NCI-H748 (cell line): ENCODE measurements at regions not wholly inside any gene's neighbourhood (a gene's known extent, or its start where the extent isn't known, plus 50 kb on each side); places are given as distances from the start of the nearest gene placed in this dataset.
"Not testable (repeated sequence)": the region's sequence is repeated elsewhere in the genome, so short reads cannot be mapped to it uniquely, and the experiment has no call there.

ENCODE experiments used
- DNase-seq: peaks from one replicate; lab custom pipeline; 2025; ENCODE audit not compliant: unreplicated experiment; lab: John Stamatoyannopoulos, UW

- DNase-seq, result no peak
These were observed 926.4 kb upstream of the SLC35B3 start for GRCh38 chr6:9361749-9362148.

GRCh38 chr6:9360881-9361280, 925.5 kb upstream of the SLC35B3 start:
- no peak for DNase-seq

- no peak for DNase-seq
These were observed 912.3 kb upstream of the SLC35B3 start for GRCh38 chr6:9347608-9348007.

GRCh38 chr6:9346923-9347322, 911.6 kb upstream of the SLC35B3 start:
- no peak for DNase-seq

GRCh38 chr6:9335431-9335830, 900.1 kb upstream of the SLC35B3 start:
- DNase-seq, result no peak

- no peak for DNase-seq
These were observed 899.6 kb upstream of the SLC35B3 start for GRCh38 chr6:9334979-9335378.

- DNase-seq, result peak; percentile 33
These were observed 897.0 kb upstream of the SLC35B3 start for GRCh38 chr6:9332241-9332780.

GRCh38 chr6:9316831-9317230, 881.5 kb upstream of the SLC35B3 start:
- no peak for DNase-seq

- DNase-seq, result no peak
These were observed 880.8 kb upstream of the SLC35B3 start for GRCh38 chr6:9315966-9316650.

- DNase-seq, result no peak
These were observed 872.9 kb upstream of the SLC35B3 start for GRCh38 chr6:9308284-9308683.

GRCh38 chr6:9307786-9308185, 872.4 kb upstream of the SLC35B3 start:
- no peak for DNase-seq

GRCh38 chr6:9307187-9307586, 871.8 kb upstream of the SLC35B3 start:
- DNase-seq, result no peak

- no peak for DNase-seq
These were observed 860.3 kb upstream of the SLC35B3 start for GRCh38 chr6:9295644-9296043.

GRCh38 chr6:9292975-9293374, 857.6 kb upstream of the SLC35B3 start:
- no peak for DNase-seq

GRCh38 chr6:9290342-9290741, 855.0 kb upstream of the SLC35B3 start:
- not testable (repeated sequence) for DNase-seq

GRCh38 chr6:9272671-9273070, 837.3 kb upstream of the SLC35B3 start:
- DNase-seq, result no peak

- DNase-seq, result no peak
These were observed 831.4 kb upstream of the SLC35B3 start for GRCh38 chr6:9266741-9267140.

GRCh38 chr6:9257215-9257614, 821.9 kb upstream of the SLC35B3 start:
- DNase-seq, result no peak

- no peak for DNase-seq
These were observed 818.9 kb upstream of the SLC35B3 start for GRCh38 chr6:9254251-9254650.

- no peak for DNase-seq
These were observed 817.5 kb upstream of the SLC35B3 start for GRCh38 chr6:9252799-9253198.

GRCh38 chr6:9250852-9251251, 815.5 kb upstream of the SLC35B3 start:
- peak; percentile 98 for DNase-seq

GRCh38 chr6:9248133-9248532, 812.8 kb upstream of the SLC35B3 start:
- no peak for DNase-seq

GRCh38 chr6:9240861-9241260, 805.5 kb upstream of the SLC35B3 start:
- no peak for DNase-seq
